ENCODE measurements at regions not wholly inside any gene's neighbourhood (a gene's known extent, or its start where the extent isn't known, plus 50 kb on each side); places are given as distances from the start of the nearest gene placed in this dataset.

- TF ChIP-seq POLR2A (IDR thresholded peaks at IDR 0.05) (no peak), CTCF (IDR thresholded peaks at IDR 0.05 in 8 of 11, conservative IDR thresholded peaks at IDR 0.05 in 3 of 11) (no peak), POLR2AphosphoS5 (IDR thresholded peaks at IDR 0.05) (no peak)
- no peak for DNase-seq
- Histone ChIP-seq H3K27me3 (replicated peaks in 1 of 7) (peaks cover 0 to 46% (median 3%) of the 10 kb centered on the region in 7 donors), H3K4me3 (no peak overlapping the region), H3K4me1 (no peaks in the 10 kb centered on the region), H3K27ac (no peak overlapping the region), H3K9me3 (no peaks in the 10 kb centered on the region), H3K36me3 (no peaks in the 10 kb centered on the region)
- 64 to 80% (median 71%) methylated on average over 10 of the region's 10 CpGs for WGBS, 5 donors
- intact Hi-C loops (cut with DNase I; ENCODE audit: low total_unique reads): no loop called here
These were observed 375.6 kb downstream of the GLRX3 start for GRCh38 chr10:130511766-130512165.

- no peak overlapping the region for H3K27ac ChIP-seq
- H3K9me3 ChIP-seq: peaks cover 0 to 5% (median 0%) of the 10 kb centered on the region in 8 donors
- 73 to 100% (median 80%) methylated on average over 1 of the region's 1 CpG for WGBS, 5 donors
- DNase-seq: no peak
- intact Hi-C loops (cut with DNase I; ENCODE audit: low total_unique reads): no loop called here
- H3K4me1 ChIP-seq: no peaks in the 10 kb centered on the region
- H3K36me3 ChIP-seq: no peaks in the 10 kb centered on the region
- no peak overlapping the region for H3K4me3 ChIP-seq
- peaks cover 0 to 46% (median 0%) of the 10 kb centered on the region in 7 donors for H3K27me3 ChIP-seq (replicated peaks in 1 of 7)
- TF ChIP-seq POLR2AphosphoS5 (IDR thresholded peaks at IDR 0.05) (no peak), POLR2A (IDR thresholded peaks at IDR 0.05) (no peak), CTCF (IDR thresholded peaks at IDR 0.05 in 8 of 11, conservative IDR thresholded peaks at IDR 0.05 in 3 of 11) (no peak)
These were observed 376.7 kb downstream of the GLRX3 start for GRCh38 chr10:130512936-130513335.

DNA sequence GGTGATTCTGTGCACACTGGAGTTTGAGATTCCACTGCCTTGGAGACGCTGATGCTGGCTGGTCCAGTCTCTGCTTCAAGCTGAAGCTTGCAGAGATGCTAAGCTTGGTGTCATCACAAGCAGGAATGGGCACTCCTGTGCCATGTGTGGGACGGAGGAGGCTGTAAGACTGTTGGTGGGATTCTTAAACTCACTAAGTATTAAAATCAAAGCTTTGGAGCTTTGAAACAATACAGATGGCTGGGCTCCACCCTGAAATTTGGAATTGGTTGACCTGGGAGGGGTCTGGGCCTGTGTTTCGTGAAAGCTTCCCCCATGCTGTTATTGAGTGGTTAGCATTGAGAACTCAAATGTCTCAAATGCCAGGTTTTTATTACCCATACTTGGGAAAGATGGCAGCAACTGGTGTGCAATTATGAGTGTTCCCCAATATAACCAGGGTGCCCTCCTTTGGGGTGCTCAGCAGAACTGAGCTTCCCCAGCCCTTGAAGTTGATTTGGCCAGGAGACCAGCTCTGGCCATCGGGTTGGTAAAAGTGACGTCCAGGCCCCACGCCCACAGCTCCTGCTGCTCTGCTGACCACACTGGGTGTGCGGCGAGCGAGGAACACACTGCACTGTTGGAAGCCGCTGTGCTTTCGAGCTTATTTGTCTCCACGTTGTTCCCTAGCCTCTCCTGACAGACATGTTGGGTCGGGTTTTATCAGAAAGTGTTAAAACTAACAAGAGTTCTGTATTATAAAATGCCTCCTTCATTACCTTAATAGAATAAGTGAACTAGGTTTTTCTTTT is 377.7 kb downstream of the GLRX3 start:
- H3K36me3 ChIP-seq: no peaks in the 10 kb centered on the region
- H3K27me3 ChIP-seq (replicated peaks in 1 of 7): peaks cover 0 to 40% (median 0%) of the 10 kb centered on the region in 7 donors
- H3K4me3 ChIP-seq: no peak overlapping the region
- intact Hi-C loops (cut with DNase I; ENCODE audit: low total_unique reads): no loop called here
- TF ChIP-seq POLR2A (IDR thresholded peaks at IDR 0.05) (no peak), CTCF (IDR thresholded peaks at IDR 0.05 in 8 of 11, conservative IDR thresholded peaks at IDR 0.05 in 3 of 11) (no peak), POLR2AphosphoS5 (IDR thresholded peaks at IDR 0.05) (no peak)
- WGBS, 5 donors: 78 to 88% (median 80%) methylated on average over 12 to 13 of the region's 13 CpGs
- peaks cover 0 to 5% (median 0%) of the 10 kb centered on the region in 8 donors for H3K9me3 ChIP-seq
- no peak for DNase-seq
- H3K27ac ChIP-seq: no peak overlapping the region
- H3K4me1 ChIP-seq: no peaks in the 10 kb centered on the region

GRCh38 chr10:130515670-130516069 is 379.5 kb downstream of the GLRX3 start:
- 81 to 90% (median 86%) methylated on average over 5 to 6 of the region's 6 CpGs for WGBS, 5 donors

More at GRCh38 chr10:130515670-130516069, 379.5 kb downstream of the GLRX3 start:
- H3K36me3 ChIP-seq: no peaks in the 10 kb centered on the region
- no peak for DNase-seq
- intact Hi-C loops (cut with DNase I; ENCODE audit: low total_unique reads): no loop called here
- no peak for TF ChIP-seq POLR2A (IDR thresholded peaks at IDR 0.05)
- no peaks in the 10 kb centered on the region for H3K4me1 ChIP-seq
- H3K9me3 ChIP-seq: peaks cover 0 to 19% (median 6%) of the 10 kb centered on the region in 8 donors
- no peak overlapping the region for H3K4me3 ChIP-seq
- peaks cover 0 to 22% (median 0%) of the 10 kb centered on the region in 7 donors for H3K27me3 ChIP-seq (replicated peaks in 1 of 7)
- no peak overlapping the region for H3K27ac ChIP-seq
